Activated CD4-positive, alpha-beta T cell treated with anti-CD3 and anti-CD28 coated beads, Interleukin-2, amount 10 ng/mL, durations not matched to agents 24 days and 14 days (primary cell): ENCODE measurements at regions not wholly inside any gene's neighbourhood (a gene's known extent, or its start where the extent isn't known, plus 50 kb on each side); places are given as distances from the start of the nearest gene placed in this dataset.
A peak's percentile ranks its signal among the peaks of the same experiment; 100 is the strongest.

Source experiments
- DNase-seq: peaks from one replicate; pipeline ENCODE4 v3.0.0; 2022
- H3K27ac Mint-ChIP-seq: one replicate; pipeline ENCODE4 v1.8.0; 2022; ENCODE audit warnings: mild to moderate bottlenecking, mixed read lengths
- H3K27me3 Mint-ChIP-seq: one replicate; pipeline ENCODE4 v1.8.0; 2022; ENCODE audit warnings: mixed read lengths
- H3K36me3 Mint-ChIP-seq: one replicate; pipeline ENCODE4 v1.8.0; 2022; ENCODE audit warnings: low read depth, mild to moderate bottlenecking, mixed read lengths
- H3K4me1 Mint-ChIP-seq: one replicate; pipeline ENCODE4 v1.8.0; 2021; ENCODE audit warnings: mixed read lengths
- H3K4me3 Mint-ChIP-seq: one replicate; pipeline ENCODE4 v1.8.0; 2022; ENCODE audit warnings: mild to moderate bottlenecking, moderate library complexity, mixed read lengths
- H3K9me3 Mint-ChIP-seq: one replicate; pipeline ENCODE4 v1.8.0; 2021; ENCODE audit warnings: mixed read lengths
- intact Hi-C: fragments of 100-400 bp; cut with micrococcal nuclease; formaldehyde crosslinking; loops from one replicate; pipeline ENCODE4 v1.15.1; 2023

DNA sequence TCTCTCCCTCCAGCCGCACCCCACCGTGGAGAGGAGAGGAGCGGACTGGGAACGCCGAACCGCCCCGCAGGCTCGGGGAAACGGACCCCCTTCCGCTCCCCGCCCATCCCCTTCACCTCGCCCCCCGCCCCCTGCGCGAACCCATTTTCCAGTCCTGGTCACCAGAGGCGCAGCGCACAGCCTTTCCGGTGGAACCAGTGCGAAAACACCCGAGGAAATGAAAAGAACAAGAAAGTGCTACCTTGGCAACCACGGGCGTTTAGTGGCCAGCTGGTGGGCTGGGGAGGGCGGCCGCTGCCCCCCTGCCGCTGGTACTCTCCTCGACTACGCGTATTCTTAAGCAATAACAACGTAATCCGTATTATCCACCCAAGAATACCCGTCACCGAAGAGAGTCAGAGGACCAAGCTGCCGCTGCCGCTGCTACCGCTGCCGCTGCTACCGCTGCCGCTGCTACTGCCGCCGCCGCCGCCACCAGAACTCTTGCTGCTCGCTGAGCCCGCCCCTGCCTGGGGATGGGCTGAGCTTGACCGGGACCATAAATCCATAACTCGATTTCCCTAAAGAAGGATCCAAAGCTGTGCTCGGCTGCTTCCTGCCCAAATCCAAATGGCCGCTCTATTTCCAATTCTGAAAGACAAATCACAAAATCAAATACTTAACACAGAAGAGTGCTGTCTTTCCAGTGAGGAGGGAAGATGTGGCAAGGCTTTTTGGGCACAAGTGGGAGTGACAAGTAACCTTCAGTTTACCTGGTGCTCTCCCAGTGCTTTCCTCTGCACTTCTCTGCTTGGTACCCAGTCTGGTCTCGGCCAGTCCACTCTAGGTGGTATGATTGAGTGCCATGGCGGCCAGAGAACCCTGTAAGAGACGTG lies 125.2 kb upstream of the DPYD start:
- H3K36me3 Mint-ChIP-seq, result no peaks in the 10 kb centered on the region

GRCh38 chr1:98045211-98045766 lies 124.5 kb upstream of the DPYD start:
- Mint-ChIP-seq H3K4me3 (peak overlapping the region; percentile 82), H3K36me3 (no peaks in the 10 kb centered on the region), H3K27ac (no peak overlapping the region), H3K27me3 (peaks cover 75% of the 10 kb centered on the region), H3K4me1 (peaks cover 29% of the 10 kb centered on the region), H3K9me3 (peaks cover 3% of the 10 kb centered on the region)
- intact Hi-C loops, result loop anchor here (10.0 kb wide), 1 partner anchor 250 kb away; no protein-coding TSS in a partner anchor
- DNase-seq, result peak; percentile 64

More for the DNA sequence above, 125.2 kb upstream of the DPYD start:
- H3K4me1 Mint-ChIP-seq, result peaks cover 29% of the 10 kb centered on the region
- H3K4me3 Mint-ChIP-seq, result peak overlapping the region; percentile 82
- intact Hi-C loops, result loop anchor here (10.0 kb wide), 1 partner anchor 251 kb away; no protein-coding TSS in a partner anchor
- peak; percentile 74 for DNase-seq
- peaks cover 76% of the 10 kb centered on the region for H3K27me3 Mint-ChIP-seq
- peak overlapping the region; percentile 62 for H3K27ac Mint-ChIP-seq
- peaks cover 3% of the 10 kb centered on the region for H3K9me3 Mint-ChIP-seq

DNA sequence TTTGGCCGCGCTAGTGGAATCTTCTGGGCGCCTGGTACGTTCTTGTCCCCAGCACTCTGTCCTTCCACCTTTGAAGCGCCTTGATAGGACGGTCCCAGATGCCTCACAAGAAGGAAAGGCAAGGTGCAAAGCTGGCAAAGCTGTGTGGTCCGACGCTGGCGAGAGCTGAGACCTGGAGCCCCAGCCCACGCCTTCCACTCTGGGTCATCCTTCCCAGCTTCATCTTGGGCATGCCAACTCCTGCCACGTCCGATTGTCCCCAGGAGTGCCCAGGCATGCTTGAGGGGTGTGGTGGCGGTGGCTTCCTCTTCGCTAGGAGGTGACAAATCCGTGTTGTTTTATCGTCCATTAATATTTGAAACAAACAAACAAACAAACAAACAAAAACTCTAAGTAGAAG lies 123.9 kb upstream of the DPYD start:
- H3K4me1 Mint-ChIP-seq, result peaks cover 29% of the 10 kb centered on the region
- H3K27ac Mint-ChIP-seq, result no peak overlapping the region
- peaks cover 3% of the 10 kb centered on the region for H3K9me3 Mint-ChIP-seq
- H3K27me3 Mint-ChIP-seq, result peaks cover 70% of the 10 kb centered on the region
- intact Hi-C loops, result loop anchor here (10.0 kb wide), 1 partner anchor 250 kb away; no protein-coding TSS in a partner anchor
- H3K4me3 Mint-ChIP-seq, result peak overlapping the region; percentile 78
- no peaks in the 10 kb centered on the region for H3K36me3 Mint-ChIP-seq
- peak; percentile 57 for DNase-seq

- H3K4me1 Mint-ChIP-seq, result peaks cover 24% of the 10 kb centered on the region
- peaks cover 64% of the 10 kb centered on the region for H3K27me3 Mint-ChIP-seq
These were observed 123.3 kb upstream of the DPYD start for GRCh38 chr1:98044071-98044697.

DNA sequence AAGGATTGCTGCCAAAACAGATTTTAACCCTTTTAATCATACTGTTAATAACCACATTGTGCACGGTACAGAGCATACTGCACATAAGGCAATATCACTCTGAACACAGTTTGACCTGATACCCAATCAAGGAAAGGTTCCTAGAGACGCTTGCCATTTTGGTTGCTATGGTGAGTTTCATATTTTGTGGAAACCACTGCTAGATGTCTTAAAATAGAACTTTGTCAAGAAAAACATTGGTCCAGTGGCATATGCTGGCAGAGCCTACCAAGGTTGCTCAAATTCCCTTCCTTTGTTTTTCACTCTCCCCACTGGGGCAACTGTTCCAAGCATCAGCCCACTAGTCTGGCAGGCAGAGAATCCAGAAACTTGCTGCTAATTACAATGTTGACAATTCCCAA lies 114.8 kb upstream of the DPYD start:
- Mint-ChIP-seq H3K9me3 (no peaks in the 10 kb centered on the region), H3K36me3 (no peaks in the 10 kb centered on the region), H3K27me3 (peaks cover 28% of the 10 kb centered on the region), H3K4me1 (no peaks in the 10 kb centered on the region), H3K27ac (no peak overlapping the region), H3K4me3 (no peak overlapping the region)
- no peak for DNase-seq
- intact Hi-C loops, result no loop called here

More at GRCh38 chr1:98044071-98044697, 123.3 kb upstream of the DPYD start:
- no peaks in the 10 kb centered on the region for H3K36me3 Mint-ChIP-seq
- H3K9me3 Mint-ChIP-seq, result peaks cover 3% of the 10 kb centered on the region
- intact Hi-C loops, result loop anchor here (10.0 kb wide), 1 partner anchor 249 kb away; no protein-coding TSS in a partner anchor
- peak overlapping the region; percentile 78 for H3K4me3 Mint-ChIP-seq
- no peak for DNase-seq
- H3K27ac Mint-ChIP-seq, result no peak overlapping the region

- H3K27ac Mint-ChIP-seq, result no peak overlapping the region
- no peaks in the 10 kb centered on the region for H3K36me3 Mint-ChIP-seq
- DNase-seq, result no peak
- intact Hi-C loops, result no loop called here
- no peak overlapping the region for H3K4me3 Mint-ChIP-seq
- peaks cover 25% of the 10 kb centered on the region for H3K27me3 Mint-ChIP-seq
- H3K4me1 Mint-ChIP-seq, result peaks cover 3% of the 10 kb centered on the region
- no peaks in the 10 kb centered on the region for H3K9me3 Mint-ChIP-seq
These were observed 113.7 kb upstream of the DPYD start for GRCh38 chr1:98034505-98034904.

DNA sequence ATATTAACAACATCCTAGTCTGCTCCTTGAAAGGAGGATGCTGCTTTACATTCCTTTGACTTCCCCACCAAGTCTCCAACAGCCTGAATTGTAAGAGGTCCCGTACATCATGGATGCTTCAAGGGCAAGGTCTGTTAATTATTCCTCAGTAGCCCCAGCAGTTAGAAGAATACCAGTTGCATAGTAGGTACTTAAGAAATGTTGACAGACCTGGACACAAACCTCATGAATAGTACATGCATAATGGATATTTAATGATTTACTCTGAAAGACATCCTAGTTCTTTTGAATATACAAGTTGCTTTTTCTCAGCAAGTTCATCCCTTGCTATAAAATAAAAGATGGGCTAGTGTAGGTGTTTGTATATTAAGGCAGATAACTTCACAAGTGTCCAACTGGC lies 112.1 kb upstream of the DPYD start:
- Mint-ChIP-seq H3K27me3 (peaks cover 20% of the 10 kb centered on the region), H3K9me3 (no peaks in the 10 kb centered on the region), H3K27ac (no peak overlapping the region), H3K36me3 (no peaks in the 10 kb centered on the region), H3K4me1 (peaks cover 3% of the 10 kb centered on the region), H3K4me3 (no peak overlapping the region)
- intact Hi-C loops, result no loop called here
- DNase-seq, result no peak

GRCh38 chr1:98030976-98031375 lies 110.1 kb upstream of the DPYD start:
- Mint-ChIP-seq H3K4me1 (peaks cover 3% of the 10 kb centered on the region), H3K36me3 (no peaks in the 10 kb centered on the region), H3K4me3 (no peak overlapping the region), H3K27me3 (peaks cover 17% of the 10 kb centered on the region), H3K9me3 (no peaks in the 10 kb centered on the region), H3K27ac (no peak overlapping the region)
- intact Hi-C loops, result no loop called here
- no peak for DNase-seq

DNA sequence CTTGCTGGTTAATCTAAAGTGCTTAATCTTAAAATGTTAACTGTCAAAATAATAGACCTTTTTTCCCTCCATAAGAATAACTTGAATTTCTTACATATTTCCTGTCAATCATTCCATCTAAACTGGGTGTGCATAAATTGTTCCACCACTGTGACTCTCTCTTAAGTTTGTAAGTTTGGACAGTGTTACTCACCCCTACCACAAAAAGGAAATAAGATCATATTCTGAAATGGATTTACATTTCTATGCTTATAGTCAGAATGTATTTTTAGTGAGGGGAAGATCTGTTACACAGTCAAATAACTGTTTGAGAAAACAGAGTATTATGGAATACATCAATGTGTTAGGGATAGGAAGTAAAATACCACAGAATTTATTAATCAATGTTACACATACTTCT lies 109.6 kb upstream of the DPYD start:
- H3K27me3 Mint-ChIP-seq, result peaks cover 17% of the 10 kb centered on the region
- no peak for DNase-seq
- H3K4me1 Mint-ChIP-seq, result peaks cover 3% of the 10 kb centered on the region
- no peak overlapping the region for H3K4me3 Mint-ChIP-seq
- intact Hi-C loops, result no loop called here
- no peak overlapping the region for H3K27ac Mint-ChIP-seq
- no peaks in the 10 kb centered on the region for H3K9me3 Mint-ChIP-seq
- no peaks in the 10 kb centered on the region for H3K36me3 Mint-ChIP-seq

DNA sequence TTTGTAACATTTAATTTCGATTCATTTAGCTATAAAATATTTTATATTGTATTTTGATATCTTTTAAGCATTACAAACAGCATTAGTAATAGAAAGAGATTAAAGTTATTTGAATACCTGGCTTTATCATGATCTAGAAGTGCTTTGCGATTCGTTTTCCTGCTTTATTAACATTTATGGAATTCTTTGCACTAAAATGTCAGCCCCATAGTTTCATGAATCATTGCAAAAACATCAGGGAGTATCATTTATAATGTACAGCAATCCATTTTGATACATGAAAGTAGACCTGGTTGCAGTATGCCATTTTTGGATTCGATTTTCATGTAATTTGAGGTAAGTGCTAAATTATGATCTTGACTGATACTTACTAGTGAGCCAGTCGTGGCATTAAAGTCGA lies 108.0 kb upstream of the DPYD start:
- no peak for DNase-seq
- Mint-ChIP-seq H3K4me3 (no peak overlapping the region), H3K27me3 (peaks cover 8% of the 10 kb centered on the region), H3K4me1 (peaks cover 3% of the 10 kb centered on the region), H3K36me3 (no peaks in the 10 kb centered on the region), H3K27ac (no peak overlapping the region), H3K9me3 (no peaks in the 10 kb centered on the region)
- intact Hi-C loops, result no loop called here

- no peak overlapping the region for H3K4me3 Mint-ChIP-seq
- peaks cover 3% of the 10 kb centered on the region for H3K4me1 Mint-ChIP-seq
- H3K27me3 Mint-ChIP-seq, result peaks cover 6% of the 10 kb centered on the region
- no peak overlapping the region for H3K27ac Mint-ChIP-seq
- no peaks in the 10 kb centered on the region for H3K36me3 Mint-ChIP-seq
- intact Hi-C loops, result no loop called here
- H3K9me3 Mint-ChIP-seq, result no peaks in the 10 kb centered on the region
- no peak for DNase-seq
These were observed 106.4 kb upstream of the DPYD start for GRCh38 chr1:98027103-98027705.

GRCh38 chr1:98025858-98026257 lies 105.0 kb upstream of the DPYD start:
- no peak overlapping the region for H3K27ac Mint-ChIP-seq
- H3K27me3 Mint-ChIP-seq, result peaks cover 8% of the 10 kb centered on the region
- H3K4me1 Mint-ChIP-seq, result peaks cover 3% of the 10 kb centered on the region
- intact Hi-C loops, result no loop called here
- no peaks in the 10 kb centered on the region for H3K36me3 Mint-ChIP-seq
- H3K9me3 Mint-ChIP-seq, result no peaks in the 10 kb centered on the region
- H3K4me3 Mint-ChIP-seq, result no peak overlapping the region
- DNase-seq, result no peak

GRCh38 chr1:98021126-98021525 lies 100.3 kb upstream of the DPYD start:
- Mint-ChIP-seq H3K36me3 (no peaks in the 10 kb centered on the region), H3K27me3 (peaks cover 20% of the 10 kb centered on the region), H3K9me3 (no peaks in the 10 kb centered on the region), H3K27ac (no peak overlapping the region), H3K4me3 (no peak overlapping the region), H3K4me1 (peaks cover 2% of the 10 kb centered on the region)
- no peak for DNase-seq
- intact Hi-C loops, result no loop called here

DNA sequence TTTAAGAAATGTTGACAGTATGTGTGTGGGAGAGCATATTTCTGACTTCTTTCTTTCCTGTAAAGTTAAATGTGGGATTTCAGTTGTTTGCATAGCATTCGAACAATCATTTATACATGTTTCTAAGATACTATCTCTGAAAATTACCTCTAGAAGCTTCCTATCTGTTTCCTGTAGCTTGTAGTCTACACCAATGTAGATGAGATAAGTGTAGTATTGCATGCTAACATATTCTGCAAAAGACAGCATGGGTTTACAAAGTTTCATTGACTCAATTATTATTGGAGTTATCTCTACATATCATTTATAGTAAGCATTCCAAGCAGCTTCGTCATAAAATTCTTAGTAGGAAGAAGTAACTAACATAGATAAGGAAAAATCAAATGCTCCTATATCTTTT lies 98.9 kb upstream of the DPYD start:
- Mint-ChIP-seq H3K36me3 (no peaks in the 10 kb centered on the region), H3K27ac (no peak overlapping the region), H3K27me3 (peaks cover 21% of the 10 kb centered on the region), H3K4me1 (peaks cover 2% of the 10 kb centered on the region), H3K9me3 (no peaks in the 10 kb centered on the region), H3K4me3 (no peak overlapping the region)
- DNase-seq, result no peak
- intact Hi-C loops, result no loop called here
